H9 (cell line): ENCODE measurements at regions not wholly inside any gene's neighbourhood (a gene's known extent, or its start where the extent isn't known, plus 50 kb on each side); places are given as distances from the start of the nearest gene placed in this dataset.

ENCODE experiments used
- DNase-seq: peaks from one replicate; pipeline ENCODE4 v3.0.0-alpha.2; 2017
- H2AFZ ChIP-seq: one replicate; pipeline ENCODE4 v1.6.1; 2013; ENCODE audit warnings: mild to moderate bottlenecking, low read length, control low read depth, moderate library complexity
- H2AK5ac ChIP-seq: 2 replicates; pipeline ENCODE4 v1.6.1; 2013; ENCODE audit warnings: low read length, control low read depth, mixed read lengths; ENCODE audit not compliant: insufficient read length
- H2BK120ac ChIP-seq: one replicate; pipeline ENCODE4 v1.6.1; 2013; ENCODE audit warnings: low read depth, mild to moderate bottlenecking, low read length, control low read depth, inconsistent platforms; ENCODE audit not compliant: poor library complexity, severe bottlenecking
- H2BK12ac ChIP-seq: 2 replicates; pipeline ENCODE4 v1.6.1; 2013; ENCODE audit warnings: low read length, control low read depth, mixed read lengths, low read depth; ENCODE audit not compliant: insufficient read length
- H2BK15ac ChIP-seq: 2 replicates; pipeline ENCODE4 v1.6.1; 2013; ENCODE audit warnings: low read depth, low read length, control low read depth
- H2BK20ac ChIP-seq: one replicate; pipeline ENCODE4 v1.6.1; 2013; ENCODE audit warnings: low read depth, mild to moderate bottlenecking, low read length, control low read depth, inconsistent platforms; ENCODE audit not compliant: poor library complexity, severe bottlenecking
- H2BK5ac ChIP-seq: 2 replicates; pipeline ENCODE4 v1.6.1; 2013; ENCODE audit warnings: low read length, control low read depth, mixed read lengths; ENCODE audit not compliant: insufficient read length
- H3K14ac ChIP-seq: 2 replicates; pipeline ENCODE4 v1.6.1; 2013; ENCODE audit warnings: low read length, control low read depth; ENCODE audit not compliant: insufficient read depth
- H3K18ac ChIP-seq: 2 replicates; pipeline ENCODE4 v1.6.1; 2013; ENCODE audit warnings: low read depth, mild to moderate bottlenecking, mixed read lengths, low read length, control low read depth; ENCODE audit not compliant: insufficient read length
- H3K23ac ChIP-seq: 2 replicates; pipeline ENCODE4 v1.6.1; 2013; ENCODE audit warnings: low read length, control low read depth, mixed read lengths, low read depth; ENCODE audit not compliant: insufficient read length
- H3K23me2 ChIP-seq: 2 replicates; pipeline ENCODE4 v1.6.1; 2013; ENCODE audit warnings: low read depth, mild to moderate bottlenecking, mixed read lengths, low read length, control low read depth; ENCODE audit not compliant: insufficient read length, poor library complexity, severe bottlenecking
- H3K27ac ChIP-seq: 2 replicates; pipeline ENCODE4 v1.5.1; 2013; ENCODE audit warnings: low read length, control low read depth, mixed read lengths, low read depth; ENCODE audit not compliant: insufficient read length
- H3K27me3 ChIP-seq: 2 replicates; pipeline ENCODE4 v1.6.1; 2013; ENCODE audit warnings: low read length, control low read depth, inconsistent platforms; ENCODE audit not compliant: insufficient read depth
- H3K4ac ChIP-seq: 2 replicates; pipeline ENCODE4 v1.6.1; 2013; ENCODE audit warnings: low read depth, mild to moderate bottlenecking, control low read depth, inconsistent platforms, low read length, moderate library complexity
- H3K4me1 ChIP-seq: 2 replicates; pipeline ENCODE4 v1.6.1; 2013; ENCODE audit warnings: low read length, control low read depth, inconsistent platforms; ENCODE audit not compliant: insufficient read depth
- H3K4me2 ChIP-seq: 2 replicates; pipeline ENCODE4 v1.6.1; 2013; ENCODE audit warnings: low read length, control low read depth, mixed read lengths; ENCODE audit not compliant: insufficient read length, insufficient read depth
- H3K56ac ChIP-seq: 2 replicates; pipeline ENCODE4 v1.6.1; 2013; ENCODE audit warnings: low read depth, mild to moderate bottlenecking, mixed read lengths, low read length, control low read depth; ENCODE audit not compliant: insufficient read length
- H3K79me1 ChIP-seq: 2 replicates; pipeline ENCODE4 v1.6.1; 2013; ENCODE audit warnings: low read depth, mild to moderate bottlenecking, moderate library complexity, low read length, control low read depth, inconsistent platforms; ENCODE audit not compliant: insufficient read depth, poor library complexity, severe bottlenecking
- H3K79me2 ChIP-seq: 2 replicates; pipeline ENCODE4 v1.6.1; 2013; ENCODE audit warnings: low read length, control low read depth, inconsistent platforms; ENCODE audit not compliant: insufficient read depth
- H3K9ac ChIP-seq: 2 replicates; pipeline ENCODE4 v1.6.1; 2013; ENCODE audit warnings: low read length, control low read depth, mixed read lengths; ENCODE audit not compliant: insufficient read length; ENCODE audit errors: extremely low read depth
- H3K9me3 ChIP-seq: one replicate; pipeline ENCODE4 v1.6.1; 2013; ENCODE audit warnings: low read depth, low read length, inconsistent platforms; ENCODE audit not compliant: control insufficient read depth
- H3T11ph ChIP-seq: one replicate; pipeline ENCODE4 v1.6.1; 2013; ENCODE audit warnings: mild to moderate bottlenecking, low read length, control low read depth, inconsistent platforms
- H4K20me1 ChIP-seq: one replicate; pipeline ENCODE4 v1.6.1; 2013; ENCODE audit not compliant: control insufficient read depth, insufficient read length, insufficient read depth
- H4K5ac ChIP-seq: 2 replicates; pipeline ENCODE4 v1.6.1; 2013; ENCODE audit warnings: low read depth, mild to moderate bottlenecking, mixed read lengths, low read length, control low read depth; ENCODE audit not compliant: insufficient read length
- H4K8ac ChIP-seq: replicated peaks from 2 replicates; pipeline ENCODE4 v1.6.1; 2013; ENCODE audit warnings: low read length, control low read depth, mixed read lengths, low read depth; ENCODE audit not compliant: insufficient read length
- H4K91ac ChIP-seq: 2 replicates; pipeline ENCODE4 v1.6.1; 2013; ENCODE audit warnings: low read depth, mild to moderate bottlenecking, moderate library complexity, mixed read lengths, low read length, control low read depth; ENCODE audit not compliant: insufficient read length
- H3K27ac Mint-ChIP-seq, 3 experiments: 2 replicates in 2 of 3; 3 replicates in 1 of 3; pipeline ENCODE4 v1.8.0; 2020 to 2021; ENCODE audit warnings: mixed read lengths in 3 of 3, mild to moderate bottlenecking in 1 of 3, moderate library complexity in 1 of 3
- H3K27me3 Mint-ChIP-seq: 2 replicates; pipeline ENCODE4 v1.8.0; 2021; ENCODE audit warnings: low read depth, mild to moderate bottlenecking, moderate library complexity, mixed read lengths
- H3K36me3 Mint-ChIP-seq, 3 experiments: 2 replicates in 2 of 3; 3 replicates in 1 of 3; pipeline ENCODE4 v1.8.0; 2020 to 2021; ENCODE audit warnings: low read depth in 3 of 3, mixed read lengths in 3 of 3; ENCODE audit not compliant: insufficient read depth in 1 of 3
- H3K4me1 Mint-ChIP-seq, 2 experiments: 2 replicates each; pipeline ENCODE4 v1.8.0; 2020; ENCODE audit warnings: mixed read lengths in 2 of 2
- H3K4me3 Mint-ChIP-seq, 2 experiments: 2 replicates in 1 of 2; 3 replicates in 1 of 2; pipeline ENCODE4 v1.8.0; 2020 to 2021; ENCODE audit warnings: mild to moderate bottlenecking in 2 of 2, mixed read lengths in 2 of 2, moderate library complexity in 1 of 2
- H3K9me3 Mint-ChIP-seq, 2 experiments: 2 replicates in 1 of 2; 3 replicates in 1 of 2; pipeline ENCODE4 v1.8.0; 2020; ENCODE audit warnings: mild to moderate bottlenecking in 2 of 2, mixed read lengths in 2 of 2, moderate library complexity in 1 of 2
- whole genome bisulfite sequencing: extraction: QIAGEN DNeasy Blood & Tissue Kit; methylation state at CpG from one replicate; pipeline ENCODE4 v1.1.7; 2013; ENCODE audit warnings: missing lambda C conversion rate, low lambda C conversion rate, mixed read lengths; ENCODE audit not compliant: insufficient read length; ENCODE audit errors: extremely low coverage; 5-methylcytosine and 5-hydroxymethylcytosine counted together
- TF ChIP-seq, protein P1 (sequence below): fragments of 200-600 bp; sonication (generic); conservative IDR thresholded peaks from 3 replicates; pipeline ENCODE4 v1.8.0; 2021; ENCODE audit warnings: antibody characterized with exemption, mild to moderate bottlenecking

DNA sequence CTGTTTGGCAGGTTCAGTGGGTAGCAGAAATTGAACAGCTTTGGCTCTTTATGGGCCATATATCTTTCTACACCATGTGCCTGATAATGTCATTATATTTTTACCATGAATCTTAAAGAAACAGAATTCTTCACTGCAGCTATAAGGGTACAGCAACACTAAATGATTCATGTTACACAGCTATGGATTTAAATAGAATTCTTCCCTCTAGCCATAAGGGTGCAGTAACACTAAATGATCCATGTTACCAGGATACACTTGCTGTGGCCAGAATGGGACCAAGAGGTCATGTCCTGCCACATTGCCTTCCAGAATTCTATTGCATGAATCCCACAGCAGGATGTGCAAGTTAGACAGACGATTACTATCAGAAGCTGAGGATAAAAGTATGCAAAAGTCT, 603.9 kb downstream of the FSCB start:
- Mint-ChIP-seq H3K9me3 (peaks cover 0 to 5% of the 10 kb centered on the region in 2 experiments; a peak in 2 of 5 replicates), H3K36me3 (no peaks in the 10 kb centered on the region; a peak in 3 of 7 replicates), H3K4me1 (peaks cover 4 to 5% of the 10 kb centered on the region in 2 experiments), H3K27ac (no peak overlapping the region; a peak in 1 of 7 replicates), H3K4me3 (no peak overlapping the region), H3K27me3 (no peaks in the 10 kb centered on the region)
- Histone ChIP-seq H2AK5ac (no peak overlapping the region), H3K79me1 (no peaks in the 10 kb centered on the region), H3T11ph (no peak overlapping the region), H3K14ac (no peak overlapping the region), H3K23me2 (no peaks in the 10 kb centered on the region), H3K4me2 (no peak overlapping the region), H3K79me2 (no peaks in the 10 kb centered on the region), H2BK12ac (no peak overlapping the region), H4K5ac (no peak overlapping the region), H2BK15ac (no peak overlapping the region), H3K56ac (no peak overlapping the region), H2BK120ac (no peak overlapping the region), H4K8ac (no peak overlapping the region), H2BK5ac (no peak overlapping the region), H3K4ac (no peak overlapping the region), H4K20me1 (no peaks in the 10 kb centered on the region), H3K23ac (no peak overlapping the region), H3K18ac (no peak overlapping the region), H3K9me3 (no peaks in the 10 kb centered on the region), H3K27ac (no peak overlapping the region), H2BK20ac (no peak overlapping the region), H2AFZ (no peak overlapping the region), H3K4me1 (peaks cover 2% of the 10 kb centered on the region; the same call in 1 of the 2 replicates), H4K91ac (no peak overlapping the region), H3K9ac (no peak overlapping the region), H3K27me3 (no peaks in the 10 kb centered on the region)
- TF ChIP-seq, protein P1, sequence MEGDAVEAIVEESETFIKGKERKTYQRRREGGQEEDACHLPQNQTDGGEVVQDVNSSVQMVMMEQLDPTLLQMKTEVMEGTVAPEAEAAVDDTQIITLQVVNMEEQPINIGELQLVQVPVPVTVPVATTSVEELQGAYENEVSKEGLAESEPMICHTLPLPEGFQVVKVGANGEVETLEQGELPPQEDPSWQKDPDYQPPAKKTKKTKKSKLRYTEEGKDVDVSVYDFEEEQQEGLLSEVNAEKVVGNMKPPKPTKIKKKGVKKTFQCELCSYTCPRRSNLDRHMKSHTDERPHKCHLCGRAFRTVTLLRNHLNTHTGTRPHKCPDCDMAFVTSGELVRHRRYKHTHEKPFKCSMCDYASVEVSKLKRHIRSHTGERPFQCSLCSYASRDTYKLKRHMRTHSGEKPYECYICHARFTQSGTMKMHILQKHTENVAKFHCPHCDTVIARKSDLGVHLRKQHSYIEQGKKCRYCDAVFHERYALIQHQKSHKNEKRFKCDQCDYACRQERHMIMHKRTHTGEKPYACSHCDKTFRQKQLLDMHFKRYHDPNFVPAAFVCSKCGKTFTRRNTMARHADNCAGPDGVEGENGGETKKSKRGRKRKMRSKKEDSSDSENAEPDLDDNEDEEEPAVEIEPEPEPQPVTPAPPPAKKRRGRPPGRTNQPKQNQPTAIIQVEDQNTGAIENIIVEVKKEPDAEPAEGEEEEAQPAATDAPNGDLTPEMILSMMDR, result no peak
- no peak for DNase-seq
- WGBS, result no CpG with 5 or more reads among the region's 1 CpG
